CD4-positive, alpha-beta T cell (primary cell): ENCODE measurements at regions not wholly inside any gene's neighbourhood (a gene's known extent, or its start where the extent isn't known, plus 50 kb on each side); places are given as distances from the start of the nearest gene placed in this dataset.
"Not testable (repeated sequence)": the region's sequence is repeated elsewhere in the genome, so short reads cannot be mapped to it uniquely, and the experiment has no call there.

Experiments
- ATAC-seq: fragments of 200-7000 bp; cut with Tn5 transposase; one replicate; pipeline ENCODE4 v1.10.0; 2022; ENCODE audit warnings: mild to moderate bottlenecking; ENCODE audit not compliant: poor library complexity
- CTCF ChIA-PET: fragments of 350-600 bp; sonication (Branson Sonifier 250); formaldehyde crosslinking; loops from one replicate; lab custom pipeline; 2021; ENCODE audit warnings: antibody characterized with exemption, inconsistent platforms; lab: Charles Lee
- POLR2A ChIA-PET: fragments of 350-600 bp; sonication (Branson Sonifier 250); formaldehyde crosslinking; loops from one replicate; lab custom pipeline; 2021; ENCODE audit warnings: antibody characterized with exemption, inconsistent platforms; lab: Charles Lee
- DNase-seq, 14 experiments: peaks; one replicate each; pipeline ENCODE4 v3.0.0-alpha.2; 2013 to 2020; ENCODE audit warnings: mixed read lengths in 2 of 14
- H3K27ac ChIP-seq, 2 donors: one replicate each; pipeline versions ENCODE4 v1.5.1 to v1.7.0; 2013; ENCODE audit warnings: low read length in 2 of 2, low read depth in 1 of 2, mild to moderate bottlenecking in 1 of 2
- H3K27me3 ChIP-seq, 2 experiments: 1 replicate in 1 of 2; 2 replicates in 1 of 2; pipeline versions ENCODE4 v1.6.1 to v1.7.0; 2013; ENCODE audit warnings: low read length in 2 of 2, control low read depth in 1 of 2, mild to moderate bottlenecking in 1 of 2, moderate library complexity in 1 of 2; ENCODE audit not compliant: insufficient read depth in 2 of 2, control insufficient read depth in 1 of 2
- H3K36me3 ChIP-seq: one replicate; pipeline ENCODE4 v1.6.1; 2013; ENCODE audit warnings: low read length, control low read depth; ENCODE audit not compliant: insufficient read depth
- H3K4me1 ChIP-seq: one replicate; pipeline ENCODE4 v1.6.1; 2013; ENCODE audit warnings: low read length, control low read depth; ENCODE audit not compliant: insufficient read depth
- H3K4me3 ChIP-seq: one replicate; pipeline ENCODE4 v1.5.1; 2013; ENCODE audit warnings: mild to moderate bottlenecking, low read length, moderate library complexity
- H3K9me3 ChIP-seq, 2 experiments: 1 replicate in 1 of 2; 2 replicates in 1 of 2; pipeline versions ENCODE4 v1.6.1 to v1.7.0; 2013; ENCODE audit warnings: low read length in 2 of 2, mild to moderate bottlenecking in 2 of 2, control low read depth in 1 of 2, moderate library complexity in 1 of 2; ENCODE audit not compliant: control insufficient read depth in 1 of 2, insufficient read depth in 1 of 2
- H3K27ac Mint-ChIP-seq: one replicate; pipeline ENCODE4 v1.8.0; 2020; ENCODE audit warnings: mixed read lengths
- H3K27me3 Mint-ChIP-seq: one replicate; pipeline ENCODE4 v1.8.0; 2021; ENCODE audit warnings: mixed read lengths
- H3K36me3 Mint-ChIP-seq: one replicate; pipeline ENCODE4 v1.8.0; 2021; ENCODE audit warnings: low read depth, mixed read lengths
- H3K4me1 Mint-ChIP-seq: one replicate; pipeline ENCODE4 v1.8.0; 2021; ENCODE audit warnings: low read depth, mixed read lengths
- H3K4me3 Mint-ChIP-seq: one replicate; pipeline ENCODE4 v1.8.0; 2020; ENCODE audit warnings: mild to moderate bottlenecking, mixed read lengths
- H3K9me3 Mint-ChIP-seq: one replicate; pipeline ENCODE4 v1.8.0; 2020; ENCODE audit warnings: mixed read lengths
- intact Hi-C, 2 experiments: fragments of 100-400 bp; cut with DNase I in 1 of 2; cut with micrococcal nuclease in 1 of 2; formaldehyde crosslinking; loops; one replicate each; pipeline versions ENCODE4 v1.15.1 to v1.9.0; 2023 to 2025; cut with DNase I, micrococcal nuclease

- H3K36me3 Mint-ChIP-seq, CTCF ChIA-PET, H3K27me3 ChIP-seq, POLR2A ChIA-PET, H3K36me3 ChIP-seq, H3K4me1 Mint-ChIP-seq, H3K27ac Mint-ChIP-seq, H3K4me1 ChIP-seq, DNase-seq, H3K9me3 Mint-ChIP-seq, H3K9me3 ChIP-seq, H3K4me3 ChIP-seq, H3K4me3 Mint-ChIP-seq, H3K27ac ChIP-seq, H3K27me3 Mint-ChIP-seq, intact Hi-C loops: not testable (repeated sequence)
- ATAC-seq: peak; percentile 62
Observed at GRCh38 chr15:21774760-21775159, 102.8 kb downstream of the POTEB start.

- DNase-seq, H3K9me3 Mint-ChIP-seq, H3K4me1 Mint-ChIP-seq, POLR2A ChIA-PET, H3K27ac ChIP-seq, H3K27ac Mint-ChIP-seq, intact Hi-C loops, H3K4me3 Mint-ChIP-seq, H3K27me3 Mint-ChIP-seq, CTCF ChIA-PET, ATAC-seq, H3K9me3 ChIP-seq, H3K4me1 ChIP-seq, H3K36me3 ChIP-seq, H3K36me3 Mint-ChIP-seq, H3K4me3 ChIP-seq, H3K27me3 ChIP-seq: not testable (repeated sequence)
Observed at GRCh38 chr15:21766524-21766923, 111.0 kb downstream of the POTEB start.

GRCh38 chr15:21763756-21764155 is 113.8 kb downstream of the POTEB start:
- CTCF ChIA-PET, ATAC-seq, H3K27ac ChIP-seq, H3K4me1 ChIP-seq, POLR2A ChIA-PET, H3K27ac Mint-ChIP-seq, H3K36me3 ChIP-seq, H3K4me3 Mint-ChIP-seq, H3K4me3 ChIP-seq, intact Hi-C loops, DNase-seq, H3K9me3 Mint-ChIP-seq, H3K27me3 Mint-ChIP-seq, H3K9me3 ChIP-seq, H3K4me1 Mint-ChIP-seq, H3K36me3 Mint-ChIP-seq, H3K27me3 ChIP-seq: not testable (repeated sequence)

- H3K36me3 ChIP-seq, H3K9me3 ChIP-seq, H3K27me3 Mint-ChIP-seq, H3K9me3 Mint-ChIP-seq, H3K4me1 ChIP-seq, H3K27ac ChIP-seq, intact Hi-C loops, CTCF ChIA-PET, H3K27ac Mint-ChIP-seq, POLR2A ChIA-PET, H3K27me3 ChIP-seq, H3K4me1 Mint-ChIP-seq, H3K4me3 Mint-ChIP-seq, H3K4me3 ChIP-seq, DNase-seq, H3K36me3 Mint-ChIP-seq: not testable (repeated sequence)
- peak; percentile 62 for ATAC-seq
Observed at GRCh38 chr15:21760250-21761023, 117.1 kb downstream of the POTEB start.

GRCh38 chr15:21759401-21760165 is 118.0 kb downstream of the POTEB start:
- H3K36me3 Mint-ChIP-seq, POLR2A ChIA-PET, H3K9me3 Mint-ChIP-seq, H3K4me1 Mint-ChIP-seq, H3K4me1 ChIP-seq, H3K27ac ChIP-seq, CTCF ChIA-PET, H3K4me3 ChIP-seq, H3K4me3 Mint-ChIP-seq, H3K36me3 ChIP-seq, H3K27ac Mint-ChIP-seq, H3K9me3 ChIP-seq, H3K27me3 ChIP-seq, H3K27me3 Mint-ChIP-seq, intact Hi-C loops: not testable (repeated sequence)
- DNase-seq (peak in 1 of 14 experiments; percentile 0), ATAC-seq (peak; percentile 66)

- H3K9me3 ChIP-seq, H3K4me3 ChIP-seq, POLR2A ChIA-PET, intact Hi-C loops, H3K4me1 Mint-ChIP-seq, H3K4me1 ChIP-seq, H3K27me3 Mint-ChIP-seq, H3K9me3 Mint-ChIP-seq, ATAC-seq, H3K36me3 Mint-ChIP-seq, H3K27ac ChIP-seq, H3K27ac Mint-ChIP-seq, CTCF ChIA-PET, DNase-seq, H3K4me3 Mint-ChIP-seq, H3K36me3 ChIP-seq, H3K27me3 ChIP-seq: not testable (repeated sequence)
Observed at GRCh38 chr15:21753838-21754237, 123.7 kb downstream of the POTEB start.
